GM12865 (cell line): ENCODE measurements at regions not wholly inside any gene's neighbourhood (a gene's known extent, or its start where the extent isn't known, plus 50 kb on each side); places are given as distances from the start of the nearest gene placed in this dataset.

Source experiments
- DNase-seq: peaks from one replicate; pipeline ENCODE4 v3.0.0; 2010; ENCODE audit warnings: low read depth
- H3K4me3 ChIP-seq: 2 replicates; pipeline ENCODE4 v1.5.1; 2011; ENCODE audit warnings: mild to moderate bottlenecking, low read depth, low read length, control low read depth
- TF ChIP-seq, protein P1 (sequence below): IDR thresholded peaks from 2 replicates; pipeline ENCODE4 v1.5.1; 2011; ENCODE audit warnings: low read length, control low read depth, low read depth, inconsistent platforms; ENCODE audit not compliant: insufficient read depth; ENCODE audit errors: missing control alignments

DNA sequence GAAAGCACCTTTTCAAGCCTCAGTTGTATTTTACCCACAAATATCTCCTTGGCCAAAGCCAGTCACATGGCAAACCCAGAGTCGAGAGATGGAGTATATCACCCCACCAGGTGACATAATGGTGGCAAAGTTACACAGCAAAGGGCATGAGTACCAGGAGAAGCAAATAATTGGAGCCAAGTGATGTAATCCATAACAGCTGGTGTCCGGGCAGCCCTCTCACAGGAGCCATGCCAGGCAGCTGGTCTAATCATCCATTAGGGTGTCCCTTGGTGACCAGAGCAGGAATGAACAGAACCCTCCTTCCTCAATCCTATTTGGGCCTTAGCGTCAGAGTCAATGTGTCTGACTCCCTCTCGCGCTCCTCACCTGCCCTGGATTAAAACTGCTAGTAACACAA is 272.1 kb downstream of the LRFN2 start:
- no peak for DNase-seq
- no peak overlapping the region for H3K4me3 ChIP-seq
- TF ChIP-seq, protein P1, sequence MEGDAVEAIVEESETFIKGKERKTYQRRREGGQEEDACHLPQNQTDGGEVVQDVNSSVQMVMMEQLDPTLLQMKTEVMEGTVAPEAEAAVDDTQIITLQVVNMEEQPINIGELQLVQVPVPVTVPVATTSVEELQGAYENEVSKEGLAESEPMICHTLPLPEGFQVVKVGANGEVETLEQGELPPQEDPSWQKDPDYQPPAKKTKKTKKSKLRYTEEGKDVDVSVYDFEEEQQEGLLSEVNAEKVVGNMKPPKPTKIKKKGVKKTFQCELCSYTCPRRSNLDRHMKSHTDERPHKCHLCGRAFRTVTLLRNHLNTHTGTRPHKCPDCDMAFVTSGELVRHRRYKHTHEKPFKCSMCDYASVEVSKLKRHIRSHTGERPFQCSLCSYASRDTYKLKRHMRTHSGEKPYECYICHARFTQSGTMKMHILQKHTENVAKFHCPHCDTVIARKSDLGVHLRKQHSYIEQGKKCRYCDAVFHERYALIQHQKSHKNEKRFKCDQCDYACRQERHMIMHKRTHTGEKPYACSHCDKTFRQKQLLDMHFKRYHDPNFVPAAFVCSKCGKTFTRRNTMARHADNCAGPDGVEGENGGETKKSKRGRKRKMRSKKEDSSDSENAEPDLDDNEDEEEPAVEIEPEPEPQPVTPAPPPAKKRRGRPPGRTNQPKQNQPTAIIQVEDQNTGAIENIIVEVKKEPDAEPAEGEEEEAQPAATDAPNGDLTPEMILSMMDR: no peak

DNA sequence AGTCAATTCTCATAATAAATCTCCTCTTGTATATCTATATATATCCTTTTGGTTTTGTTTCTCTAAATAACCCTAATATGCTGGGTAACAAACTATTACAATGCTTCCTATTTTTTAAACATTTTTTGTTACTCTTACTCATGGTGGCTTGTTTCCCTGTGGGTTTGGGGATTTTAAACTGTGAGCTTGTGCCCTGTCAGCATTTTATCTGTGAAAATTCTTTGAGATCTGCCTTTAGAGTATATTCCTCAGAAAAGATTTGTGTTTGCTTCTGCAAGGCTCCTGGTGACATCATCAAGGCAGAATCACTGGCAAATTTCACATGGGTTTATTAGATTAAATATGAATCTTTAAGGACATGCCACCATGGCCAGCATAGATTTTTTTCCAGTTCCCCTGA is 273.6 kb downstream of the LRFN2 start:
- no peak overlapping the region for H3K4me3 ChIP-seq
- TF ChIP-seq, protein P1: no peak
- DNase-seq: no peak

DNA sequence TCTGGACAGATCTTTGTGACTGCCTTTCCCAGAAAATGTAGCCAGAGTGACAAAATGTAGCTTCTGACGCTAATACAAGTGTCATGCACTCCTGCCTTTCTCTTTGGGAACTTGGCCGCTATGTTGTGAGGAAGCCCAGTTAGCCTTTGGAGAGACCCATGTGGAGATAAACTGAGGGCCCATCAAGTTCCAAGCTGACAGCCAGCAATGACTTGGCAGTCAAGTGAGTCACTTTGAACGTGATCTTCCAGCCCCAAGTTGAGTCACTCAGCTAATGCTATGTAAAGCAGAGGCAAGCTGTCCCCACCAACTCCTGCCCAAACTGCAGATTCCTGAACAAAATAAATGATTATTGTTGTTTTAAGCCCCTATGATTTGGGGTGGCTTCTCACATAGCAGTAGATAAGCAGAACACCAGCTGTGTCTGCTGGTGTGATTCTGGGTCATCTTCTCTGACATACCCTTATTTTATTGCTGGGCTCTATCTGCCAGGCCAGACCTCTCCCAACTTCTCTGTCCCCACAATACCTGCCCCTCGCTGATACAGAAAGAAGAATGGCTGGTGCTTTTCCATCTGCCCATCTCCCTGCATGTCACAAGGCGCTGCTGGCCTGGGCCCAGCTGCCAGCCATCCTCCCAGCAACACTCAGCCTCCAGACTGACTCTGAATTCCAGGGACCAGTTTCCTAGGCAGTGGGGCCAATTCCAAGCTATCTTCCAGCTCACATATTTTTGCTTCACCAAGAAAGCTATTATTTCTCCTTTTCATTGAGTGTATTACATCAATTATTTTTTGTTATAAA is 274.8 kb downstream of the LRFN2 start:
- TF ChIP-seq, protein P1: no peak
- no peak for DNase-seq
- H3K4me3 ChIP-seq: no peak overlapping the region

DNA sequence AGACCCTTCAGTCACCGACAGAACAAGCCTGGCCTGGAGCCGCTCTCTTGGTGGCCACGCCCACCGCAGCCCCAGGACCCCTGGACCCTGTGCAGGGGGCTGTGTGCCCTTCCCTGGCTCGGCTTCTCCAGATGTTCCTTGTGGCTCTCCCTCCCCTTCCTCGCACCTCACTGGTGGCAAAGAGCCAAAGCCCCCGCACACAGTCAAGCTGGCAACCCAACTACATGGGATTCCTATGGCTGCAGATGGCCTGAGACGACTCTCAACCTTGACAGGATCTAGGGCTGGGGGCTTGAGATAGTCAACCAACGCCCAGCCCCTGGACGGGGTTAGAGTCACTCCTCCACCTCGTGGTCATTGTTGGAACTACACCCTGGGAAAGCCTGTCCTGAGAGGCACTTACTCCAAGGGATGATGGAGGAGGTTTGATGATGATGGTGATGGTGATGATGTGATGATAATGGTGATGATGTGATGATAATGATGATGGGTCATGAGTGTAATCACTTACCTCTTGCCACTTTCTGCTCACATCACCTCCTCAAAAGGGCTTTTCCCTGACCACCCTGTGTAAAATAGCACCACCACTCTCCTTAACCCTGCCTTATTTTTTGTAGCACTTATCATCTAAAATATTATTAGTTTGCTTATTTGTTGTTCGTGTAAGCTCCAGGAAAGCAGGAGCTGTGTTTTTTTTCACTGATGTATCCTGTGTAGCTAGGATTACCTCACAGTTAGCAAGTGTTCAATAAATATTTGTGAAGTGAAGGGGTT is 278.4 kb downstream of the LRFN2 start:
- peak; percentile 52 for DNase-seq
- TF ChIP-seq, protein P1: peak; percentile 84
- no peak overlapping the region for H3K4me3 ChIP-seq

DNA sequence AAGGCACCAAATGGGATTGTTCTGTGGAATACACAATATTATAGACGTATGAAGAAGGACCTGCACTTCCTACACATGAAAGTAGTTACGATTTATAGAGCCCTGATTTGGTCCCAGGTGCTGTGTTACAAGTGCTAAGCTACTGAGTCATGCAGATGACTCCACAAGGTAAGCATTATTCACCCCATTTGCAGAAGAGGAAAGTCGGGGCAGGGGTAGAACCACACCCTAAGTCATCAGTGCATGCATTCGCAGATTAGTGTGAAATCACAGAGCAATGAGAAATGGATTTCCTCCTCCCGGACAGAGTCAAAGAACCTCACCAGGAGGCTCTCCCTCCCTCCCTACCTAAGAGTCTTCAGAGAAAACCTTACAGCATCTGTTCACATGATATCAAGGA is 279.5 kb downstream of the LRFN2 start:
- no peak for DNase-seq

DNA sequence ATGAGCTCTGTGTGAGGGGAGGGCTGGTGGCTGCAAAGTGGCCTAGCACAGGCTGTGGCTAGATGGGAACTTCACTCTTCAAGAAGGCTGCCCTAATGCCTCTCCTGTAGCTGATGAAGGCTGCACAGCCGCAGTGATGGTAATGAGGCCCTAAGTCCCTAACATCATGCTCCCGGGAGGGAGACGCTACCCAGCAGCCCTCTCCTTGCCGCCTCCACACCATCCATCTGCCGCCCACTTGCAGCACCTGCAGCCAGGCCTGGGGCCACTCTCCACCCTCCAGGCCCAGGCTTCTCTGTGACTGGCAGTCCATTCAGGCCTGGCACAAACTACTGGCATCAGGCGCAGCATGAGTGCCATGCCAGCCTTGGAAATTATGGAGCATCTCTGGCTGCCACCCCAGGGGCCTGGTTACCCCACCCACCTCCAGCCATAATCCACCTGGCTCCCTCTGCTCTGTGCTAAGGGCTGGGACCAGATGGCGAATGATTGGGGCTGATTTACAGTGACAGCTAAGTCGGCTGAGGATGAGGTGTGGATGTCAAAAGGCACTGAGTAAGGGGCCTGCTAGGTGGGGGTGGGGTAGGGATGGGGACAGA is 284.2 kb downstream of the LRFN2 start:
- no peak overlapping the region for H3K4me3 ChIP-seq
- no peak for DNase-seq
- TF ChIP-seq, protein P1: no peak

More for the DNA sequence above, 279.5 kb downstream of the LRFN2 start:
- no peak overlapping the region for H3K4me3 ChIP-seq
- TF ChIP-seq, protein P1: no peak
